Ishikawa (cell line): ENCODE measurements at regions not wholly inside any gene's neighbourhood (a gene's known extent, or its start where the extent isn't known, plus 50 kb on each side); places are given as distances from the start of the nearest gene placed in this dataset.

Experiments used
- CEBPB ChIP-seq: IDR thresholded peaks from 2 replicates; pipeline ENCODE4 v1.6.1; 2012
- FOXM1 ChIP-seq: IDR thresholded peaks from 2 replicates; pipeline ENCODE4 v1.6.1; 2012; ENCODE audit warnings: low read depth, borderline replicate concordance
- MAX ChIP-seq: IDR thresholded peaks from 2 replicates; pipeline ENCODE4 v1.6.1; 2012
- RAD21 ChIP-seq: IDR thresholded peaks from 2 replicates; pipeline ENCODE4 v1.6.1; 2012; ENCODE audit warnings: low read depth
- REST ChIP-seq: IDR thresholded peaks from 2 replicates; pipeline ENCODE4 v1.6.1; 2012; ENCODE audit warnings: low read depth, mild to moderate bottlenecking
- TAF1 ChIP-seq: IDR thresholded peaks from 2 replicates; pipeline ENCODE4 v1.6.1; 2012; ENCODE audit warnings: low read depth, mild to moderate bottlenecking
- USF1 ChIP-seq: IDR thresholded peaks from 2 replicates; pipeline ENCODE4 v1.6.1; 2012
- YY1 ChIP-seq: IDR thresholded peaks from 2 replicates; pipeline ENCODE4 v1.6.1; 2012; ENCODE audit warnings: low read depth

- TF ChIP-seq FOXM1 = no peak
- TF ChIP-seq RAD21 = no peak
- TF ChIP-seq CEBPB = no peak
- no peak for TF ChIP-seq USF1
- no peak for TF ChIP-seq TAF1
- TF ChIP-seq MAX = no peak
- TF ChIP-seq REST = no peak
- no peak for TF ChIP-seq YY1
Measured at GRCh38 chr14:49992901-49993339, 100.0 kb downstream of the ARF6 start.
